HepG2 (cell line): ENCODE measurements at regions not wholly inside any gene's neighbourhood (a gene's known extent, or its start where the extent isn't known, plus 50 kb on each side); places are given as distances from the start of the nearest gene placed in this dataset.

Experiments used
- ATAC-seq: fragments of 200-7000 bp; cut with Tn5 transposase; 3 replicates; pipeline ENCODE4 v1.9.1; 2020; ENCODE audit warnings: mild to moderate bottlenecking, moderate library complexity
- BruUV-seq: library from RNA; stranded (reverse); fragments of 400-500 nt; replicated peaks from 2 replicates; lab custom pipeline; 2021; lab: Mats Ljungman, UMichigan
- CTCF ChIA-PET: fragments of 300-600 bp; formaldehyde crosslinking; extraction: SDS; loops from one replicate; lab custom pipeline; 2021; ENCODE audit warnings: low total read pairs, inconsistent platforms, low intra/inter-chr PET ratio; lab: Yijun Ruan, JAX
- POLR2A ChIA-PET: fragments of 350-600 bp; sonication (Branson Sonifier 250); formaldehyde crosslinking; loops from one replicate; lab custom pipeline; 2020; ENCODE audit warnings: antibody characterized with exemption, inconsistent platforms; lab: Yijun Ruan, JAX
- DNase-seq: peaks from one replicate; pipeline ENCODE4 v3.0.0-alpha.2; 2015; ENCODE audit warnings: low spot score
- FAIRE-seq: peaks from 3 replicates; lab custom pipeline; 2011; peaks lifted over from hg19 to GRCh38; lab: Jason Lieb, UNC
- H2AFZ ChIP-seq: one replicate; pipeline ENCODE4 v1.6.1; 2011; ENCODE audit warnings: low read length, inconsistent platforms
- H3K27ac ChIP-seq: fragments of 300-600 bp; 3 replicates; pipeline ENCODE4 v1.8.0; 2011; ENCODE audit warnings: mixed run types, mild to moderate bottlenecking, mixed read lengths, low read length, inconsistent platforms; ENCODE audit not compliant: insufficient read depth; ENCODE audit errors: extremely low read length
- H3K27me3 ChIP-seq, 2 experiments: fragments of 200-600 bp in 1 of 2; 2 replicates in 1 of 2; 3 replicates in 1 of 2; pipeline versions ENCODE4 v1.6.0 to v1.8.0; 2011; ENCODE audit warnings: low read length in 2 of 2, mild to moderate bottlenecking in 2 of 2, moderate library complexity in 2 of 2, inconsistent platforms in 1 of 2; ENCODE audit not compliant: insufficient read depth in 2 of 2, control insufficient read depth in 1 of 2
- H3K36me3 ChIP-seq, 2 experiments: fragments of 200-600 bp in 1 of 2; replicated peaks in 1 of 2; 2 replicates in 1 of 2; 3 replicates in 1 of 2; pipeline versions ENCODE4 v1.5.1 to v1.8.0; 2011; ENCODE audit warnings: low read length in 2 of 2, inconsistent platforms in 1 of 2; ENCODE audit not compliant: insufficient read depth in 2 of 2, control insufficient read depth in 1 of 2
- H3K4me1 ChIP-seq: 2 replicates; pipeline ENCODE4 v1.5.1; 2012; ENCODE audit warnings: low read length, inconsistent platforms; ENCODE audit not compliant: insufficient read depth
- H3K4me2 ChIP-seq: 2 replicates; pipeline ENCODE4 v1.6.0; 2011; ENCODE audit warnings: low read depth, low read length, inconsistent platforms
- H3K4me3 ChIP-seq, 3 experiments: fragments of 200-600 bp in 1 of 3; sonication (generic), shearing (Covaris generic) in 1 of 3; replicated peaks in 1 of 3; 2 replicates each; pipeline ENCODE4 v1.5.1; 2011 to 2016; ENCODE audit warnings: low read length in 3 of 3, inconsistent platforms in 2 of 3, low read depth in 2 of 3, mild to moderate bottlenecking in 2 of 3, control low read depth in 1 of 3, mixed read lengths in 1 of 3; ENCODE audit not compliant: insufficient read depth in 1 of 3
- H3K79me2 ChIP-seq: one replicate; pipeline ENCODE4 v1.6.1; 2011; ENCODE audit warnings: low read length, inconsistent platforms; ENCODE audit not compliant: insufficient read depth
- H3K9ac ChIP-seq: 2 replicates; pipeline ENCODE4 v1.6.0; 2011; ENCODE audit warnings: mild to moderate bottlenecking, low read depth, low read length, inconsistent platforms; ENCODE audit not compliant: insufficient read depth
- H3K9me3 ChIP-seq: 2 replicates; pipeline ENCODE4 v1.5.1; 2012; ENCODE audit warnings: mild to moderate bottlenecking, low read length
- H4K20me1 ChIP-seq: 2 replicates; pipeline ENCODE4 v1.6.0; 2011; ENCODE audit warnings: inconsistent platforms, mild to moderate bottlenecking, low read length, moderate library complexity; ENCODE audit not compliant: insufficient read depth
- DRAP1 ChIP-seq: IDR thresholded peaks from 2 replicates; pipeline ENCODE4 v1.6.1; 2016; ENCODE audit warnings: missing genetic modification reagents, missing compliant biosample characterization
- ELF1 ChIP-seq: sonication (generic); formaldehyde crosslinking; IDR thresholded peaks from 2 replicates; pipeline ENCODE4 v1.4.0; 2020; ENCODE audit warnings: missing genetic modification reagents
- KLF11 ChIP-seq: IDR thresholded peaks from 2 replicates; pipeline ENCODE4 v1.6.1; 2016; ENCODE audit warnings: missing compliant biosample characterization
- PITX1 ChIP-seq: sonication (generic); formaldehyde crosslinking; IDR thresholded peaks from 2 replicates; pipeline ENCODE4 v1.5.1; 2020; ENCODE audit warnings: mild to moderate bottlenecking, missing genetic modification reagents
- REL ChIP-seq: sonication (generic); formaldehyde crosslinking; conservative IDR thresholded peaks from 2 replicates; pipeline ENCODE4 v1.8.0; 2022; ENCODE audit warnings: mild to moderate bottlenecking, missing genetic modification reagents, moderate library complexity
- TSC22D2 ChIP-seq: sonication (generic); formaldehyde crosslinking; IDR thresholded peaks from 2 replicates; pipeline ENCODE4 v1.5.1; 2020; ENCODE audit warnings: missing genetic modification reagents, mild to moderate bottlenecking, borderline replicate concordance
- ZFP62 ChIP-seq: sonication (generic); formaldehyde crosslinking; IDR thresholded peaks from 2 replicates; pipeline ENCODE4 v1.4.0; 2020; ENCODE audit warnings: missing genetic modification reagents
- ZMYM2 ChIP-seq: sonication (generic); formaldehyde crosslinking; IDR thresholded peaks from 2 replicates; pipeline ENCODE4 v1.8.0; 2022; ENCODE audit warnings: mild to moderate bottlenecking, missing genetic modification reagents
- ZNF33B ChIP-seq: sonication (generic); formaldehyde crosslinking; IDR thresholded peaks from 2 replicates; pipeline ENCODE4 v1.5.1; 2020; ENCODE audit warnings: mild to moderate bottlenecking, missing genetic modification reagents
- ZNF614 ChIP-seq: IDR thresholded peaks from 2 replicates; pipeline ENCODE4 v1.6.1; 2018; ENCODE audit warnings: missing biosample characterization, missing genetic modification reagents, inconsistent platforms, borderline replicate concordance
- ZNF878 ChIP-seq: sonication (generic); formaldehyde crosslinking; IDR thresholded peaks from 2 replicates; pipeline ENCODE4 v1.8.1; 2023; ENCODE audit warnings: mild to moderate bottlenecking, missing genetic modification reagents, moderate library complexity
- WGBS: methylation state at CpG from one replicate; pipeline ENCODE4 v1.1.6; 2017; ENCODE audit warnings: low lambda C conversion rate; 5-methylcytosine and 5-hydroxymethylcytosine counted together
- in situ Hi-C: cut with HindIII; loops from 2 replicates; pipeline ENCODE4 v1.10.0; 2017; ENCODE audit warnings: low pct_unique_long_range_greater_than_20kb; ENCODE audit not compliant: extremely low pct_ligation_motif_present
- intact Hi-C: fragments of 100-400 bp; cut with micrococcal nuclease; formaldehyde crosslinking; loops from one replicate; pipeline ENCODE4 v1.10.0; 2022; ENCODE audit not compliant: unreplicated experiment
- TF ChIP-seq, protein P1 (sequence below): sonication (generic); formaldehyde crosslinking; IDR thresholded peaks from 2 replicates; pipeline ENCODE4 v1.4.0; 2020; ENCODE audit warnings: mild to moderate bottlenecking, missing genetic modification reagents
- TF ChIP-seq, protein P2 (sequence below): IDR thresholded peaks from 2 replicates; pipeline ENCODE4 v1.6.1; 2016
- TF ChIP-seq, protein P3 (sequence below): sonication (generic); formaldehyde crosslinking; IDR thresholded peaks from 2 replicates; pipeline ENCODE4 v1.4.0; 2020; ENCODE audit warnings: missing genetic modification reagents, borderline replicate concordance

DNA sequence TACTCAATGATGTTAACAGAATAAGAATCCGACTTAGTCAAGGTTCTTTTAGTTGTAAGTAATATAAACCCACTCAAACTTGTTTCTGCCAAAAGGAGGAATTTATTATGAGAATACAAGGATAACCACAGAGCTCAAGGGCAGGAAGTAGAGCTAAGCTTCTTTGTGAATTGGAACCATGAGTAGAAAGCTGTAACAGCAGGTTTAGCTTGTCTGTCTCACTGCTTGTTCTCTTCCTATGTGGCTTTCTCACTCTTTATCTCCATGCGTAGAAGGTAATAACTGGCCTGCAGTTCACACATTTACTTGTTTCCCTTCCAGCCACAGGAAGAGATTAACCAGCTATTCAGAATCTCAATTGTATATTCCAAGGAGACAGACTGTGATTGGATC lies 378.3 kb downstream of the PPP1R2C start:
- Histone ChIP-seq H3K27me3 (no peaks in the 10 kb centered on the region), H3K4me2 (no peak overlapping the region), H3K36me3 (no peaks in the 10 kb centered on the region), H3K27ac (no peak overlapping the region), H2AFZ (no peak overlapping the region), H3K9ac (no peak overlapping the region)
- in situ Hi-C loops = no loop called here
- POLR2A ChIA-PET = no interaction called here
- TF ChIP-seq PITX1 (no peak), ZNF614 (CRISPR knock-in tag) (no peak), REL (CRISPR knock-in tag) (no peak), DRAP1 (no peak), ZMYM2 (CRISPR knock-in tag) (no peak), ZNF33B (no peak), ZNF878 (CRISPR knock-in tag) (no peak), KLF11 (CRISPR knock-in tag) (no peak), TSC22D2 (CRISPR knock-in tag) (no peak), ZFP62 (CRISPR knock-in tag) (no peak), ELF1 (no peak)
- TF ChIP-seq, protein P1, sequence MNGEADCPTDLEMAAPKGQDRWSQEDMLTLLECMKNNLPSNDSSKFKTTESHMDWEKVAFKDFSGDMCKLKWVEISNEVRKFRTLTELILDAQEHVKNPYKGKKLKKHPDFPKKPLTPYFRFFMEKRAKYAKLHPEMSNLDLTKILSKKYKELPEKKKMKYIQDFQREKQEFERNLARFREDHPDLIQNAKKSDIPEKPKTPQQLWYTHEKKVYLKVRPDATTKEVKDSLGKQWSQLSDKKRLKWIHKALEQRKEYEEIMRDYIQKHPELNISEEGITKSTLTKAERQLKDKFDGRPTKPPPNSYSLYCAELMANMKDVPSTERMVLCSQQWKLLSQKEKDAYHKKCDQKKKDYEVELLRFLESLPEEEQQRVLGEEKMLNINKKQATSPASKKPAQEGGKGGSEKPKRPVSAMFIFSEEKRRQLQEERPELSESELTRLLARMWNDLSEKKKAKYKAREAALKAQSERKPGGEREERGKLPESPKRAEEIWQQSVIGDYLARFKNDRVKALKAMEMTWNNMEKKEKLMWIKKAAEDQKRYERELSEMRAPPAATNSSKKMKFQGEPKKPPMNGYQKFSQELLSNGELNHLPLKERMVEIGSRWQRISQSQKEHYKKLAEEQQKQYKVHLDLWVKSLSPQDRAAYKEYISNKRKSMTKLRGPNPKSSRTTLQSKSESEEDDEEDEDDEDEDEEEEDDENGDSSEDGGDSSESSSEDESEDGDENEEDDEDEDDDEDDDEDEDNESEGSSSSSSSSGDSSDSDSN (CRISPR knock-in tag) = no peak
- TF ChIP-seq, protein P2, sequence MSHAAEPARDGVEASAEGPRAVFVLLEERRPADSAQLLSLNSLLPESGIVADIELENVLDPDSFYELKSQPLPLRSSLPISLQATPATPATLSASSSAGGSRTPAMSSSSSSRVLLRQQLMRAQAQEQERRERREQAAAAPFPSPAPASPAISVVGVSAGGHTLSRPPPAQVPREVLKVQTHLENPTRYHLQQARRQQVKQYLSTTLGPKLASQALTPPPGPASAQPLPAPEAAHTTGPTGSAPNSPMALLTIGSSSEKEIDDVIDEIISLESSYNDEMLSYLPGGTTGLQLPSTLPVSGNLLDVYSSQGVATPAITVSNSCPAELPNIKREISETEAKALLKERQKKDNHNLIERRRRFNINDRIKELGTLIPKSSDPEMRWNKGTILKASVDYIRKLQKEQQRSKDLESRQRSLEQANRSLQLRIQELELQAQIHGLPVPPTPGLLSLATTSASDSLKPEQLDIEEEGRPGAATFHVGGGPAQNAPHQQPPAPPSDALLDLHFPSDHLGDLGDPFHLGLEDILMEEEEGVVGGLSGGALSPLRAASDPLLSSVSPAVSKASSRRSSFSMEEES (CRISPR knock-in tag) = no peak
- TF ChIP-seq, protein P3, sequence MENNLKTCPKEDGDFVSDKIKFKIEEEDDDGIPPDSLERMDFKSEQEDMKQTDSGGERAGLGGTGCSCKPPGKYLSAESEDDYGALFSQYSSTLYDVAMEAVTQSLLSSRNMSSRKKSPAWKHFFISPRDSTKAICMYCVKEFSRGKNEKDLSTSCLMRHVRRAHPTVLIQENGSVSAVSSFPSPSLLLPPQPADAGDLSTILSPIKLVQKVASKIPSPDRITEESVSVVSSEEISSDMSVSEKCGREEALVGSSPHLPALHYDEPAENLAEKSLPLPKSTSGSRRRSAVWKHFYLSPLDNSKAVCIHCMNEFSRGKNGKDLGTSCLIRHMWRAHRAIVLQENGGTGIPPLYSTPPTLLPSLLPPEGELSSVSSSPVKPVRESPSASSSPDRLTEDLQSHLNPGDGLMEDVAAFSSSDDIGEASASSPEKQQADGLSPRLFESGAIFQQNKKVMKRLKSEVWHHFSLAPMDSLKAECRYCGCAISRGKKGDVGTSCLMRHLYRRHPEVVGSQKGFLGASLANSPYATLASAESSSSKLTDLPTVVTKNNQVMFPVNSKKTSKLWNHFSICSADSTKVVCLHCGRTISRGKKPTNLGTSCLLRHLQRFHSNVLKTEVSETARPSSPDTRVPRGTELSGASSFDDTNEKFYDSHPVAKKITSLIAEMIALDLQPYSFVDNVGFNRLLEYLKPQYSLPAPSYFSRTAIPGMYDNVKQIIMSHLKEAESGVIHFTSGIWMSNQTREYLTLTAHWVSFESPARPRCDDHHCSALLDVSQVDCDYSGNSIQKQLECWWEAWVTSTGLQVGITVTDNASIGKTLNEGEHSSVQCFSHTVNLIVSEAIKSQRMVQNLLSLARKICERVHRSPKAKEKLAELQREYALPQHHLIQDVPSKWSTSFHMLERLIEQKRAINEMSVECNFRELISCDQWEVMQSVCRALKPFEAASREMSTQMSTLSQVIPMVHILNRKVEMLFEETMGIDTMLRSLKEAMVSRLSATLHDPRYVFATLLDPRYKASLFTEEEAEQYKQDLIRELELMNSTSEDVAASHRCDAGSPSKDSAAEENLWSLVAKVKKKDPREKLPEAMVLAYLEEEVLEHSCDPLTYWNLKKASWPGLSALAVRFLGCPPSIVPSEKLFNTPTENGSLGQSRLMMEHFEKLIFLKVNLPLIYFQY (CRISPR knock-in tag) = no peak
- TF ChIP-seq, all 625 proteins: peak for 0
- no peak overlapping the region for H3K4me3 ChIP-seq
- H3K79me2 ChIP-seq = no peaks in the 10 kb centered on the region
- CTCF ChIA-PET = no interaction called here
- no peak for FAIRE-seq
- H3K4me1 ChIP-seq = no peaks in the 10 kb centered on the region
- BruUV-seq = no TSS peak
- no peaks in the 10 kb centered on the region for H4K20me1 ChIP-seq
- intact Hi-C loops = no loop called here
- 50% methylated on average over 2 of the region's 2 CpGs for WGBS
- no peak for DNase-seq
- ATAC-seq = no peak
- H3K9me3 ChIP-seq = no peaks in the 10 kb centered on the region
